ENCODE measurements at regions not wholly inside any gene's neighbourhood (a gene's known extent, or its start where the extent isn't known, plus 50 kb on each side); places are given as distances from the start of the nearest gene placed in this dataset.

DNA sequence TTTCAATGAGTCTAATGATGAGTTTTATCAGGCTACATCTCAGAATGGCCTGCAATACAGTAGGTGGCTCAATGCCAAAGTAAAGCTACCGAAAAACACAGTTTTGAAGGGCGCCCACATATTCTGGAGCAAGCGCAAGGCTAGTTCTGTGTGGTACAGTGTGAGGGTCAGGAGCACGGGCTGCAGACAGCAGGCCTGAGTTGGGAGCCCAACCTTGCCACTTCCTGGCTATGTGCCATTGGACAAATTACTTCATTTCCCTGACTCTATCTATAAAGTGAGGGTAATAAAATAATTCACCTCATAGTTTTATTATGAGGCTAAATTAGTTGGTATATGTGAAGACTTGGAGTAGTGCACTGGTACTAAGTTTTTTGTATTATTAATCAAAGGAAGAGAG lies 150.7 kb downstream of the OPN5 start:
- DNase-seq = no peak

DNA sequence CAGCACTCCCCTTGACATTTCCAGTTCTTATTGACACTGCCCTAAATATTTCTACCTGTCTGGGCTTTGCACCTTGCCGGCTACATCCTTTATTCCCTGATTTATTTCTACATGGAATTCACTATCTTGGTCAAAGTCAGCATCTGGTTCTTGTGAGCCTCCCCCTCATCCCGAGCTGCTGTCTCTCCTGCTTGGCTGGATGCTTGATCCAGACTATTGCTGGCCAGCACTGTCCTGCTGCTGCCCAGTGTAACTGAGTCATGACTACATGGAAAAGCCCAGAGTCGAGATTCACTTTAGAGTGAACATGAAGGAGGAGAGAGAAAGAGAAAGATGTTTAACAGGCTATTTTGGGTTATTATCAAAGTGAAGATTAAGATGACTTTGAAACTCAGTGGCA lies 142.2 kb downstream of the OPN5 start:
- DNase-seq = no peak

DNA sequence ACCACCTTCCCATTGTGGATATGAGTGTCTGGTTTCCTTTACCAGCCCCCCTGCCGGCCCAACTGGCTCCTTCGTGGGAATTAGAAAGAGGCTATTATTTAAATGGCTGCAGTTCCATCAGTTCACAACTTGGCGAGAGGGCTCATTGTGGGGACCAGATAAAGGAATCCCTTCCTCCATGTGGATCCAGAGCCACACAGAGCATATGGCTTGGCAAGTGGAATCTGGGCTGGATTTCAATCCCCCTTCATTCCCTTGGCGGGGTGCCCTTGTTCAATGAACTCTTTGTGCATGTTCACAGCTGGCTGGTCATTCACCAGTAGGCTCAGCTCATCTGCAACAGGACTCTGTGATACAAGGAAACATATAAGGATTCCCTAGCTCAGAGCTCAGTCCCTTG lies 140.6 kb downstream of the OPN5 start:
- DNase-seq = peak; percentile 24 to 53 (median 24)

DNA sequence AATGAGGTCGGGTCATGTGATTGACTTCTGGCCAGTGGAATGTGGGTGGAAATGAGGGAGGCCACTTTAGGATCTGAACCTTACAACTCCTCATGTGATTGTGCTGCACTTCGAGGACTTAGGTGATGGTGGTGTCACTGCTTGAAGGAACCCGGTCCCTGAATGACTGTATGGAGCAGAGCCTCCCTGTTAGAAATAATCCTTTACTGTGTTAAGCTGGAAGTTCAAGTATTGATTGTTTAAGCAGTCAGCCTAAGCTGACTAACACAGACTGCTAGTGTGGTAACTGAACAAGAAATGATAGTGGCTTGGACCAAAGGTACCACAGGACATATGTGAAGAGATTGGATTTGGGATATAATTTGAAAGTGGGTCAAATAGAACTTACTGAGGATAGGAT lies 138.0 kb downstream of the OPN5 start:
- no peak for DNase-seq

DNA sequence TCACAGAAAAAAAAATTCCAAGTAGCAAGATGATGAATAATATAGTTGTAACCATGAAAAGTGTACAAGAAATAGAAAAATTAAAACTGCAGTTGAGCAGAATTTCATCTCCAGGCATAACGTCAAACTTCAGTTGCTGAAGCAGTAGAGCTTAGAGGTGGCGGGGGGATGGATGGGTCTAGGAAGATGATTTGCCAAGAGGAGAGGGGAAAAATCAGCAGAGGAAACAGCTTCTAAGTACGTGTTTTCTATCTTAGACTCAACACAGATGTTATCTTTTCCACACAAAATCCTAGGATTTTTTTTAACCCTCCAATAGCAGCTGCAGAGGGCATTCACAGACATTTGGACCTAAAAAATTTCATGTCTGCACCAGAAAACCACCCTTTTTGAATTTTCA lies 136.0 kb downstream of the OPN5 start:
- DNase-seq = no peak

DNA sequence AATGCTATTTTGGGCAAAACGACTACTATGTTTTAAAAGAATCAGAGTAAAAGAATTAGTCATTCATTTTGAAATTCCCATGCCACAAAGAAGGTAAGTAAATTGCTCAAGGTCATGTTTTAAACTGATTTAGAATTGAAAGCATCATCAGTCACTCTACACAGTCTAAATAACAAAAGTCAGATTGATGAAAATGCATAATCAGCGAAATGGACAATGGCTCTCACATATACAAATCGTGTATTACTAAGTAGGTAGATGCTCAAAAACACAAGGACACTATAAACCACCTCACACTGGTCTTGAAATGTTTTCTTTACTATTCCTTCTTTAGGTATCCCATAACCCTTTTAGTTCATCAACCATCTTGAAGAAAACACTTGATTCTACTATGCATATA lies 135.4 kb downstream of the OPN5 start:
- no peak for DNase-seq

DNA sequence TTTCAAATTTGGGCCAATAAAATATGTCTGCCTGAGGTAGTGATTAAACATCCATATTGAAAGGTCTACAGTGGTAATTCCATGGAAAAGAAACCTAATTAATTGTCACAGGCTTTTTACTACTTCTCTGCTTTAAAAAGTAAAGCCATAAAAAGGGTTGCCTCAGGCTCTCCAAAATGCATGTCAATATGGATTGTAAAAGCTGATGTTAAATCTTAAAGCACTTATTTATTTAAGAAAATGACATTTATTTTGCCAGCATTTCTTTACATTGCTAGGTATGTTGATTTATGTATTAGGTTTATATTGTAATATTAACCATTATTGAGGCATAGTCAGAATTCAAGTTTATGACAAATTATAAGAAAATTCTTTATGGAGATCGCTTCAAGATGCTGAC lies 133.2 kb downstream of the OPN5 start:
- DNase-seq = no peak

DNA sequence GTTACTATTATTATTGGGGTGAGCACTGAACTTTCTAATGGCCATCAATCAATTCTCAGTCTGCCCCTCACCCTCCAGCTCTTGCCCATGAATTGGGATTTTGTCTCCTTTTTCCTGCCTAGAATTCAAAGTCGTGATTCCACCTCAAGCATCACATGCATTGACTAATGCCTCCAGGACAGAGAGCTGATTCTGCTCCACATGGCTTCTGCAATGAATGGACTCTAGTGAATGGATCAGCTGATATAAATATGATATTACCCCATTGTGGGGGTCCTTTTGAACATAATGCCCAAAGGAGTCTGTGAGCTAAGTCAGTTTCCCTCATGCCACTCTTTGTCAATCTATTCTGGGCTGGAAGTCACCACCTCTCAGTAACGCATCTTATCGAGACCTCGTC lies 126.4 kb downstream of the OPN5 start:
- no peak for DNase-seq

DNA sequence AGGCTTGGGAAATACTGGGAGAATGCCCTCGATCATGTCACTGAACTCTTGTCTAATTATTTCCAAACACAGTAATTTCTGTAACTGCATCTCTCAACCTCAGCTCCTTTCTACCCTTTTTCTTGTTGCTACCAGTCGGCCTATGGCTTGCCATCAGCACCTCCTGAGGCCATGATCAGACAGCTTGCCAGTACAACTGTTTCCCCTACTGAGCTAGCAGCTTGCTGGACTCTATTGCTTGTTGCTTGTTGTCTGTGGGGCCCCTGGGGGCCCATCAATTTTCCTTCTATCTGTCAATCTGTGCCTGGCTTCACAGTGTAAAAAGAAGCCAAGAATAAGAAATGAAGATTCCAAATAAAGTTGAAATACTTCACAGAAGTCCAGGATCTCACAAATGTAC lies 123.9 kb downstream of the OPN5 start:
- DNase-seq = peak in 2 of 3 donors; percentile 3 to 40

DNA sequence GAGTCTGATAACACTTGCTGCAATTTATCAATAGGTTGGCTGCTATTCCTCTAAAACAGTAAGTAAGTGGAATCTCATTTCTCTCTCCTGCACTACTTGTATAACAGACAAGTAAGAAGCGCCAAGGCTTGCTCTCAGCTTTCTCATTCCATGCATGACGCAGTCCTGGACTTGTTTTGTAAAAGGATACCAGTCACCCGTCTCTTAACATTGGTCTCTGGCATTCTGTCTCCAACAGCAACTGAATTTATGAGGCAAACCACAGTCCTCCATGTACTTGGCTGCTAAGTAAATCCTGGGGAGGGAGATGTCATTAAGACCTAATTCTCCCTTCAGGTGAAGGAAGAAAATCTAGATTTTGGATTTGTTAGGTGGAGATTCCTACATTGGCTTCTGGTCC lies 115.4 kb downstream of the OPN5 start:
- DNase-seq = no peak

DNA sequence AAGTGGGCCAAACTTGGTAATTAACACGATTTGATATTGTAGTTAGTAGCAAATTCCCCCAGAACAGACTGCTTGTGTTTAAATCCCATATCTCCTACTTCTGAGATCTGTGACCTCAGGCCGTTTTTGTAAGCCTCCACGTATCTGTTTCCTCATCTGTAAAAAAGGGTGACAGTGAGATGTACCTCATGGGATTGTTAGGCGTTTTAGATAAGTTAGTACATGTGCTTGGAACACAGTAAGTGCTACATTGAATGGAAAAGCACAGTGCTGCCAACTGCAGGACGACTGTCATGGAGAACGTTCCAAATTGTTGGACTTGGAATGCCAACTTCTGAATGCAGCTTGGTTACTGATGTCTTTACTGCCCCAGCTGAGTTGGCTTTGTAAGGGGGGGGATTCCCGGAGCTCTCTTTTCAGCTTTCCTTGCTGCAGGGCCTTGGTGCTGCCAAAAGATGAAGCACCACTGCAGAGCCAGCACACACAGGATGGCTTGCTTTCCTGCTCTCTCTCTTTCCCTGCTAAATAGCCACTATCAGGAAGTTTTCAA lies 108.6 kb downstream of the OPN5 start:
- DNase-seq = no peak

DNA sequence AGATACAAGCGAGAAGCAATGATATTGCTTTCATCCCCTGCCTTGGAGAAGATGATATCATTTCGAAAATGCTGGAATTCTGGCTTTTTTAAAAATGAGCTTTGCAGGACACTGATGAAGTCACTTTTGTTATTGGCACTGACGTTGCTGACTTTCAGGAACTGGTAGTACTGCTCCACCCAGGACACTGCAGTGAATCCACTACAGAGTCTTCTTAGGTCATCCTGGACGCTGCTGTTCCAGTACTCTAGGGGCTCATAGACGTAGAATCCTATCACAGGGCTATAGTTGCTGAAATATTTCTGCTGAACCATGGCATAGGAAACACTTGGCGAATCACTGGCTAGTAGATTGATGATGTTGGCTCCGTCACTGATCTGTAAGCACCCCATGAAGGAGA lies 97.2 kb downstream of the OPN5 start:
- DNase-seq = no peak

Data from muscle of back (tissue), 3 donors.